ENCODE measurements at regions not wholly inside any gene's neighbourhood (a gene's known extent, or its start where the extent isn't known, plus 50 kb on each side); places are given as distances from the start of the nearest gene placed in this dataset.
"Not testable (repeated sequence)": the region's sequence is repeated elsewhere in the genome, so short reads cannot be mapped to it uniquely, and the experiment has no call there.

- not testable (repeated sequence) for DNase-seq
Observed at GRCh38 chr2:111546578-111546977, 337.4 kb downstream of the ANAPC1 start.

DNA sequence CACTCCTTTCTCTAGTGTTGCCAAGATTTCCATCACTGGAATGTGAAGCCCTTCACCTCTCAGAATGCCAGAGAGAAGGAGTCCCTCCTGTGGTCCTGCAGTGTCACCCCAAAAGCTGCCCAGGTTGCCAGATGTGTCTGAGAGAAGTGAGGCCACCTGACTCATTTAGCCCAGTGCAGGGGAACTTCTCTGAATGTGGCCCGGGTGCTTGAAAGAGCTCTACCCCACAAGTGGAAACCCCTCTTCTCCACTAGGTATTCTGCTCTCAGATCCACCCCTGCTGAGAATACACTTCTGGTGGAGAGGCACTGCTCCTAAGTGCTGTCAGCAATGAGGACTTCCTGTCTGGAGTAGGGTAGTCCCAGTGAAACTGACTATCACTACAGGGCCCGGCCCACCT, 334.8 kb downstream of the ANAPC1 start:
- DNase-seq, result not testable (repeated sequence)

- DNase-seq, result not testable (repeated sequence)
Observed at GRCh38 chr2:111551428-111551827, 332.6 kb downstream of the ANAPC1 start.

- DNase-seq, result not testable (repeated sequence)
Observed at GRCh38 chr2:111552625-111553024, 331.4 kb downstream of the ANAPC1 start.

- not testable (repeated sequence) for DNase-seq
Observed at GRCh38 chr2:111559301-111559700, 324.7 kb downstream of the ANAPC1 start.

GRCh38 chr2:111559814-111560213, 324.2 kb downstream of the ANAPC1 start:
- DNase-seq, result not testable (repeated sequence)

DNA sequence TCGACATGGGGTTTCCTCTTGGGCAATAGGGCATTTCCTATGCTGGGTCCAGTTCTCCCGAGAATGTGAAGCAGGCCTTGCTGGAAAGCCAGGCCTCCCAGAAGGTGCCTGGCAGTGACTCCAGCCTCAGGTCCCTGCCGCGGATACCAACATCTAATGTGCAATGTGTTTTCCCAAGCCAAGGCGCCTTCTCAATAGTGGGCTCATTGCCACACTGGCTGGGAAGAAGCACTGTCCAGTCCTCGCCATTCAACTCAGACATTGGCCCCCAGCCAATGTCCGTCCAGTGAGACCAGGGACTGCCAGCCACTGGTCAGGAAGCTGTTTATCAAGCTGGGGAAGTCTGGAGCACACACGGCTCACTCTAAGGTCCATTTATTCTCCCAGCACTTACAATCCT, 317.9 kb downstream of the ANAPC1 start:
- DNase-seq, result not testable (repeated sequence)

GRCh38 chr2:111567233-111567632, 316.8 kb downstream of the ANAPC1 start:
- not testable (repeated sequence) for DNase-seq

GRCh38 chr2:111569356-111570199, 314.4 kb downstream of the ANAPC1 start:
- not testable (repeated sequence) for DNase-seq

- DNase-seq, result not testable (repeated sequence)
Observed at GRCh38 chr2:111570300-111571114, 313.5 kb downstream of the ANAPC1 start.

DNA sequence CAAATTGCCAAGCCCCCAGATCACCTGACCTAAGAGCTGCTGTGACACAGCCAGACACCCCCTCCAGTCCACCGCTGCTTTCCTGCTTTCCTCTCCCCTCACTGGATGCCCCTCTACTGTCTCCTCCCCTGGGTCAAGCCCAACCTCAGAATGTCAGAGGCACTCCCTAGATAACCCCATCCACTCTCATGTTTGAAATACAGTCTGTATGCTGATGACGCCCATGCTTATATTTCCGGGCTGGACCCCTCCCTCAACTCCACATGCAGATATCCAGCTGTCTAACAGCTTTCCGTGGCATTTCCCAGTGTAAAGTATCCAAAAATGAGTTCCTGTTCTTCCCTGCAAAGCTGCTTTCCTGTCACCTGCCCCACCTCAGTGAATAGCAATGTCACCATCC, 309.2 kb downstream of the ANAPC1 start:
- DNase-seq, result not testable (repeated sequence)

GRCh38 chr2:111577154-111577885, 306.7 kb downstream of the ANAPC1 start:
- not testable (repeated sequence) for DNase-seq

DNA sequence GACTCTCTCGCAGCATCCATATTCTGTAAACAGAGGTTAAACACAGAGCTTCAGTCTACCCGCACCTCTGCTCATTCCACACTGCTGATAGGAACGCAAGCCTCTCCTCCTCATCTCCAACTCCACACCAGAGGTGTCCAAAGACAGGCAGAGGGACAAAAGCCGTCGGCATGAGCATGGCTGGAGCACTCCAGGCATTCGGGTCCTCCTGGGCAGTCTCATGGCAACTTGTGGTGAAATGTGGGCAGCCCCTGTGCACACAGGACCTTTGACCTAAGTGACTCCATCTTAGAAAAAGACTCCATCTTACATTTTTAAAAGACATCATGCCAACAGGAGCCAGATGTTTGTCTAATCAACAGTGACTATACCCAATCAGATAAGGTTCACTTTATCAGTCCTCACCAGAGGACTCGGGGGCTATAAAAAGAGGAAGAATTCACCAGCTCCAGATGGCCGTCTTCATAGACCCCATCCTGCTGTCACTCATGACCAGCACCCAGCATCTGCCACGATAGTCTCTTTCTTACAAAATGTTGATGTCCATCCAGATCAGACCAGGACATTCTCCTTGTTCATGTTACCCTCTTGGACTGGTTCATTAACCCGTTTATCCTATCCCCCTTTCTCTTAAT, 304.4 kb downstream of the ANAPC1 start:
- not testable (repeated sequence) for DNase-seq

DNA sequence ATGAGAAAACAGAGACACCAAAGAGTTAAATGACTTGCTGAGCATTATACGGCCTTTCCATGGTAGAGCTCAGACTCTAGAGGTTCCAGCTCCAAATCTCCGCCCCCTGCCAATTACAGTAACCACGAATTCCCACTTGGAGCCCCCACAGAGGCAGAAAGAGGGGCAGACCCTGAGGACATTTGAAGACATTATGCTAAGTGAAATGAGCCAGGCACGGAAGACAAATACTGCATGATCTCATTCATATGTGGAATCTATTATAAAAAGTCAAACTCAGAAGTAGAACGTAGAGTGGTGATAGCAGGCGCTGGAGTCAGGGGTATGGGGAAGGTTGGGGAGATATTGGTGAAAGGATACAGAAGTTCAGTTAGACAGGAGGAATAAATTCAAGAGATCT, 303.4 kb downstream of the ANAPC1 start:
- DNase-seq, result not testable (repeated sequence)

DNA sequence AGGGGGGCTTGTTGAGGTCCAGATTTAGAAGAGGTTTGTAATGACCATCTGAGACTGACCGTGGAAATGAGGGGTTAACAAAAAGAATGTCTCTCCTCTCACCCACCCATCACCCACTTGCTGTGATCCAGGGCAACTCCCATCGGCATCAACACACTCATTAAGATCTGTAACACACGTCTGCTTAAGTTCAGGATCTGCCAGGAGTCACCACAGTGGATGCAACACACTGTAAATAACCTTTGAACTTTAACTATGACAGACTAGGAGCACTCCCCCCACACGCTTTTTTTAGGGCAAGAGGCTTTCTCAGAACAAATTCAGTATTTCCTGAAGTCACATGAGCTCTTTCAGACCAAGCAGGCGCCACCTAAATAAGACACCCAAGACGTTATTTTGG, 301.9 kb downstream of the ANAPC1 start:
- not testable (repeated sequence) for DNase-seq

GRCh38 chr2:111583480-111583879, 300.5 kb downstream of the ANAPC1 start:
- not testable (repeated sequence) for DNase-seq

- DNase-seq, result not testable (repeated sequence)
Observed at GRCh38 chr2:111584540-111584939, 299.5 kb downstream of the ANAPC1 start.

DNA sequence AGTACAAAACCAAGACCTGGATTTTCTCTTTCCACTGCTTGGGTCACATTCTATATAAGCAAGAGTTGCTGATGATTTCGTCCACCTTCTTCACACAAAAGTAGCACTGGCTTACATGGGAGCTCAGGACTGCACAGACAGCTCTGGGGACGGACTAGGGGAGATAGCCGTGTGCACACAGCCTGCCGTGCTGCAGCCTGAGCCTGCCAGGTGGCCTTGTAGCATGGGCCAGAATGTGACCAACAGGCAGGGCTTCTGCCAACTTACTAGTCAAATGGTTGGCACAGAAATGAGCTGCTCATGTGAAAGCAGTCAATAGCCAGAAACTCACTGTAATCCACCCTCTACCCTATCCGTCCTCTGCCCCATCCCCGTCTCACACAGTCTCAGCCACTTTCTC, 299.0 kb downstream of the ANAPC1 start:
- DNase-seq, result not testable (repeated sequence)

DNA sequence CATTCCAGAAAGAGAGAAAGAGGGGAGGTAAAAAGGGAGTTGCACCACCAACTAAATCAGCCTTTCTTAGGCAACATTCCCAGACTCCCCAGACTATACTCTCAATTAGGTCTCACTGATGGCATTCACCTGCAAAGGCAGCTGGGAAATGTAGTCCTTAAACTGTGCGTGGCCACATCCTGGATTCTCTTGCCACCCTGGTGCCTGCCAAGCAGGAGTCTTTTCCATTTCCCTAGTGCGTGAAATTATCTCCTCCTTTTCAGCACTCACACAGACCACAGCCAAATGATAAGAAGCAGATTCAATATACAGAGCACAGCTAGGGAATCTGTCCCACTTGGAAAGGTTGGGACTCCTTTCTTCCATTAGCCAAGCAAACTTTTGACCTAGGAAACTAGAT, 298.0 kb downstream of the ANAPC1 start:
- DNase-seq, result not testable (repeated sequence)

DNA sequence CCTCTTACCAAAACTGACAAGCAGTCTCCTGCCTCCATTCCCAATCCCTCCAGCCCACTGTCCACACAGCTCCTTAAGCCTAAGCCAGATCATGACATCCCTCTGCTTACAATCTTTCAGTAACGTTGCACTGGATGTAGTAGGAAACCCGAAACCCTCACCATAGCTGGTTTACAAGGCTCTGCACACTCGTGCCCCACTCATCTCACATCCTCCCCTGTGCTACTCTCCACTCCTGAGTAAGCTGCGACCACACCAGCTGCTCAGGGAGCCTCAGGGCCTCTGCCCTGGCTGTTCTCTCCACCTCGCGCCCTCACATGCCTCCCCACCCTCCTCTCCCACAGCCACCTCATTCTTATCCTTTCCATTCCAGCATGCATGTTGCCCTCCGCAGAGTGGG, 288.9 kb downstream of the ANAPC1 start:
- not testable (repeated sequence) for DNase-seq

- not testable (repeated sequence) for DNase-seq
Observed at GRCh38 chr2:111596808-111597705, 286.9 kb downstream of the ANAPC1 start.

Data from DMS153 (cell line).